A172 (cell line): ENCODE measurements at regions not wholly inside any gene's neighbourhood (a gene's known extent, or its start where the extent isn't known, plus 50 kb on each side); places are given as distances from the start of the nearest gene placed in this dataset.
A peak's percentile ranks its signal among the peaks of the same experiment; 100 is the strongest.
"Not testable (repeated sequence)": the region's sequence is repeated elsewhere in the genome, so short reads cannot be mapped to it uniquely, and the experiment has no call there.

ENCODE experiments used
- DNase-seq: peaks from one replicate; pipeline ENCODE4 v3.0.0-alpha.2; 2015; ENCODE audit warnings: low spot score

GRCh38 chr5:81829242-81829641 lies 78.3 kb upstream of the SSBP2 start:
- no peak for DNase-seq

- DNase-seq: no peak
Observed at GRCh38 chr5:81827500-81827899, 76.6 kb upstream of the SSBP2 start.

GRCh38 chr5:81826128-81826527 lies 75.2 kb upstream of the SSBP2 start:
- no peak for DNase-seq

GRCh38 chr5:81825237-81825636 lies 74.3 kb upstream of the SSBP2 start:
- DNase-seq: peak; percentile 55

GRCh38 chr5:81823736-81824135 lies 72.8 kb upstream of the SSBP2 start:
- not testable (repeated sequence) for DNase-seq

- DNase-seq: no peak
Observed at GRCh38 chr5:81820863-81821262, 70.0 kb upstream of the SSBP2 start.

GRCh38 chr5:81820318-81820636 lies 69.4 kb upstream of the SSBP2 start:
- no peak for DNase-seq

GRCh38 chr5:81819556-81820317 lies 68.8 kb upstream of the SSBP2 start:
- DNase-seq: peak; percentile 29

GRCh38 chr5:81817980-81818379 lies 67.1 kb upstream of the SSBP2 start:
- no peak for DNase-seq

- no peak for DNase-seq
Observed at GRCh38 chr5:81817086-81817485, 66.2 kb upstream of the SSBP2 start.

- no peak for DNase-seq
Observed at GRCh38 chr5:81815321-81815720, 64.4 kb upstream of the SSBP2 start.

GRCh38 chr5:81808106-81808505 lies 57.2 kb upstream of the SSBP2 start:
- no peak for DNase-seq

GRCh38 chr5:81805086-81805485 lies 54.2 kb upstream of the SSBP2 start:
- no peak for DNase-seq

GRCh38 chr5:81803812-81804211 lies 52.9 kb upstream of the SSBP2 start:
- no peak for DNase-seq

- no peak for DNase-seq
Observed at GRCh38 chr5:81802625-81803024, 51.7 kb upstream of the SSBP2 start.

GRCh38 chr5:81802020-81802419 lies 51.1 kb upstream of the SSBP2 start:
- no peak for DNase-seq

GRCh38 chr5:81800797-81801196 lies 49.9 kb upstream of the SSBP2 start:
- no peak for DNase-seq
